Activated CD4-positive, CD25-positive, alpha-beta regulatory T cell treated with anti-CD3 and anti-CD28 coated beads, Interleukin-2, amount 50 U/mL, for 72 hours (primary cell): ENCODE measurements at regions not wholly inside any gene's neighbourhood (a gene's known extent, or its start where the extent isn't known, plus 50 kb on each side); places are given as distances from the start of the nearest gene placed in this dataset.

Experiments
- DNase-seq: peaks from one replicate; pipeline ENCODE4 v3.0.0; 2021

DNA sequence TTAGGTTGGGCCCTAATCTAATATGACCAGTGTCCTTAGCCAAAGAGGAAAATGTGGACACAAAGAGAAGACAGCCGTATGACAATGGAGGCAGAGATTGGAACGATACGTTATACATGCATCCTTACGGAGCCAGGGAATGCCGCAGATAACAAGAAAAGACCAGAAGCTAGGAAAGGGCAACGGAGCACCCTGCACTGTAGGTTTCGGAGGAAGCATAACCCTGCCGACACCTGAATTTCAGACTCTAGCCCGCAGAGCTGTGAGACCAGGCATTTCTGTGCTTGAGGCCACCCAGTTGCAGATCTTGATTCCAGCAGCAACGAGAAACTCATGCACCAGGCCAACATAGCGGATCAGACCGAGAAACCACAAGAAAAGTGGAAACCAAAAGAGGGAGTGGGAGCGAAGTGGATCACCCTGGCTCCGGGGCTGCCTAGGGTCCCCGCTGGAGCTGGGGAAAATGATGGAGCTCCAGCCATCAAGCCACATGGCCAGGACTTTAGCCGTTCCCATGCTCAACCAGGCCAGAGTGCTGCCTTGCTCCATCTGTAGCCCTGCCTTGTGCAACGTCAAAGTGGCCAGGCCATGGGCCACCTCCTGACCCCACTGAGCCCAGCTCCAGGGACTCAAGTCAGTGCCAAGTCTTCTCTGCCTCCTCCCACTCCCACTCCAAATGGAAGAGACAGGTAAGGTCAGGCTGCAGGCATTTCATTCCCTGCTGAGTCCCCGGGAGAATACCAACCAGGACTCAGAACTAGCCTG lies 51.7 kb upstream of the RPL38 start:
- no peak for DNase-seq

DNA sequence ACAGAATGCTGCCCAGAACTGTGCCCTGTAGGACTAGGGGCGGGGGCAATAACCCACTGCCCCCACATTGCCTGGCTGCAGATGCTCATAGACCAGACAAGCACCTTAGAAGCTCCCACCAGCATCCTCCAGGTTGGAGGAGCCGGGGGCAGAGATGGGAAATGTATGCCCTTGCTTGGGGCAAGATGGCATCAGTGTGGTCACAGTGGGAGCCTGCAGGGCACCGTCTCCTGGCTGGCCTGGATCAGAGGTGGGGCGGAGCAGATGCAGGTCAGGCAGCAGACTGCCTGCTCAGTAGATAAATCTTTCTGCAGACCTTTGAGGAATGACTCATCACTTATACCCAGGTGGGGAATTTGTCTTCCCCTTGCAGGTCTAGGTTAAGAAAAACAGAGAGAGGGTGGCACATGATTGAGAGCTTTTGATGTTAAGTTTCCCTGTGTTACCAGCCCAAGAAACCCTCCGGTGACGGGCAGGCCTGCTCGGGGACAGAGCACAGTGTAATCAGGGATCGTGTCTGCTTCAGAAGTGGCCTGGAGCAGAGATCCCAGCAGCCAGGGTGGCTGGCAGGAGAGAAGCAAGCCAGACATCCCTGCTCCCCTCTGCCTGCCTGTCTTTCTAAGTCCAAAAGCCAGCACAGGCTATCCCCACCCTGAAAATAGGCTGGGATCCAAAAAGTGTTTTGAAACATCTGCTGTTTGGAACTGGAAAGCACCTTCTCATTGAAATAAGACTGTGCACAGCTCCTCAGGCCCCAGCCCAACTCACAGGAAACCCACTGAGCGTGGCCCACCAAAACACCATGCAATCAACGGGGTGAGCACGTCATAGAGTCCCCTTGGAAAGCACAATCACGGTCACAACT lies 50.7 kb upstream of the RPL38 start:
- no peak for DNase-seq

DNA sequence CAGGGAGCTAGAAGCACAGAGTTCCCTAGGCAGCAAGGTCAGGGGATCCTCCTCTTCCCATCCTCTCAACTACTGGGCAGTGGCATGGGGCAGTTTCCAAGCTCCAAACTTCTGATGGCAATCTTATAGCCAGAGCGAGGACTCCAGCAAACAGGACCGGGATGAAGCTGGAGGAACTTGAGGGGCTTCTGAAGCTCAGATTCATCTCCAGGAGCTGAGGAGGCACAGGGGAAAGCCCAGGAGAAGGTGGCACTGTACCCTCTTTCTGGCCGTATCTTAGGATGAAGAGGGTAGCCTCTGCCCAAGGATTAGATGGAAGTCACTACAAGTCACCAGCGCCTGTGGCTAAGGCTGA lies 50.0 kb upstream of the RPL38 start:
- DNase-seq: no peak
